ENCODE measurements at regions not wholly inside any gene's neighbourhood (a gene's known extent, or its start where the extent isn't known, plus 50 kb on each side); places are given as distances from the start of the nearest gene placed in this dataset.

- TF ChIP-seq, protein P1, sequence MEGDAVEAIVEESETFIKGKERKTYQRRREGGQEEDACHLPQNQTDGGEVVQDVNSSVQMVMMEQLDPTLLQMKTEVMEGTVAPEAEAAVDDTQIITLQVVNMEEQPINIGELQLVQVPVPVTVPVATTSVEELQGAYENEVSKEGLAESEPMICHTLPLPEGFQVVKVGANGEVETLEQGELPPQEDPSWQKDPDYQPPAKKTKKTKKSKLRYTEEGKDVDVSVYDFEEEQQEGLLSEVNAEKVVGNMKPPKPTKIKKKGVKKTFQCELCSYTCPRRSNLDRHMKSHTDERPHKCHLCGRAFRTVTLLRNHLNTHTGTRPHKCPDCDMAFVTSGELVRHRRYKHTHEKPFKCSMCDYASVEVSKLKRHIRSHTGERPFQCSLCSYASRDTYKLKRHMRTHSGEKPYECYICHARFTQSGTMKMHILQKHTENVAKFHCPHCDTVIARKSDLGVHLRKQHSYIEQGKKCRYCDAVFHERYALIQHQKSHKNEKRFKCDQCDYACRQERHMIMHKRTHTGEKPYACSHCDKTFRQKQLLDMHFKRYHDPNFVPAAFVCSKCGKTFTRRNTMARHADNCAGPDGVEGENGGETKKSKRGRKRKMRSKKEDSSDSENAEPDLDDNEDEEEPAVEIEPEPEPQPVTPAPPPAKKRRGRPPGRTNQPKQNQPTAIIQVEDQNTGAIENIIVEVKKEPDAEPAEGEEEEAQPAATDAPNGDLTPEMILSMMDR (conservative IDR thresholded peaks at IDR 0.05; ENCODE audit: low read depth, low read length), result no peak
- no peak for TF ChIP-seq EZH2 (IDR thresholded peaks at IDR 0.05; ENCODE audit: borderline replicate concordance, low read depth, low read length, poor library complexity, severe bottlenecking)
Measured at GRCh38 chr2:146651361-146651760, 1193.5 kb upstream of the ACVR2A start.
